GM21717 (cell line): ENCODE measurements at regions not wholly inside any gene's neighbourhood (a gene's known extent, or its start where the extent isn't known, plus 50 kb on each side); places are given as distances from the start of the nearest gene placed in this dataset.

Source experiments
- ATAC-seq: cut with Tn5 transposase; IDR thresholded peaks from one replicate; pipeline ENCODE4 v1.9.1; 2021; ENCODE audit warnings: mild to moderate bottlenecking, moderate library complexity; ENCODE audit not compliant: unreplicated experiment

GRCh38 chr14:40317690-40318089, 885.5 kb upstream of the FBXO33 start:
- ATAC-seq, result no peak

- no peak for ATAC-seq
Observed at GRCh38 chr14:40312296-40312695, 880.1 kb upstream of the FBXO33 start.

- ATAC-seq, result no peak
Observed at GRCh38 chr14:40309124-40309523, 876.9 kb upstream of the FBXO33 start.

- no peak for ATAC-seq
Observed at GRCh38 chr14:40308240-40308639, 876.0 kb upstream of the FBXO33 start.

GRCh38 chr14:40296821-40297220, 864.6 kb upstream of the FBXO33 start:
- no peak for ATAC-seq

GRCh38 chr14:40292664-40293063, 860.4 kb upstream of the FBXO33 start:
- ATAC-seq, result no peak

GRCh38 chr14:40282196-40282595, 850.0 kb upstream of the FBXO33 start:
- ATAC-seq, result no peak

GRCh38 chr14:40280652-40281051, 848.4 kb upstream of the FBXO33 start:
- no peak for ATAC-seq

- ATAC-seq, result no peak
Observed at GRCh38 chr14:40273417-40273816, 841.2 kb upstream of the FBXO33 start.

GRCh38 chr14:40271480-40271879, 839.2 kb upstream of the FBXO33 start:
- ATAC-seq, result no peak

GRCh38 chr14:40269436-40269835, 837.2 kb upstream of the FBXO33 start:
- no peak for ATAC-seq

GRCh38 chr14:40268236-40268635, 836.0 kb upstream of the FBXO33 start:
- no peak for ATAC-seq

- ATAC-seq, result no peak
Observed at GRCh38 chr14:40265096-40265495, 832.9 kb upstream of the FBXO33 start.

GRCh38 chr14:40252817-40253447, 820.7 kb upstream of the FBXO33 start:
- ATAC-seq, result no peak

- ATAC-seq, result no peak
Observed at GRCh38 chr14:40248671-40249070, 816.4 kb upstream of the FBXO33 start.

GRCh38 chr14:40240245-40240859, 808.1 kb upstream of the FBXO33 start:
- ATAC-seq, result no peak

GRCh38 chr14:40232302-40232701, 800.1 kb upstream of the FBXO33 start:
- no peak for ATAC-seq

GRCh38 chr14:40229676-40230075, 797.4 kb upstream of the FBXO33 start:
- ATAC-seq, result no peak

- ATAC-seq, result no peak
Observed at GRCh38 chr14:40222996-40223395, 790.8 kb upstream of the FBXO33 start.

- ATAC-seq, result no peak
Observed at GRCh38 chr14:40221428-40221827, 789.2 kb upstream of the FBXO33 start.

GRCh38 chr14:40219032-40219431, 786.8 kb upstream of the FBXO33 start:
- ATAC-seq, result no peak

- no peak for ATAC-seq
Observed at GRCh38 chr14:40218282-40218941, 786.2 kb upstream of the FBXO33 start.
